ENCODE measurements at regions not wholly inside any gene's neighbourhood (a gene's known extent, or its start where the extent isn't known, plus 50 kb on each side); places are given as distances from the start of the nearest gene placed in this dataset.

GRCh38 chr2:72001937-72002690 is 145.5 kb downstream of the CYP26B1 start:
- no peak for TF ChIP-seq CTCF (IDR thresholded peaks at IDR 0.05)
- no peak for TF ChIP-seq POLR2A (IDR thresholded peaks at IDR 0.05)

Data from heart left ventricle (tissue), 13 donors.